Dermis microvascular lymphatic vessel endothelial cell (primary cell): ENCODE measurements at regions not wholly inside any gene's neighbourhood (a gene's known extent, or its start where the extent isn't known, plus 50 kb on each side); places are given as distances from the start of the nearest gene placed in this dataset.

Experiments
- DNase-seq, 2 donors: peaks; one replicate each; pipeline versions ENCODE4 v3.0.0 to v3.0.0-alpha.2; 2010; ENCODE audit warnings: low read depth in 2 of 2

- no peak for DNase-seq
Measured at GRCh38 chr9:17970277-17970676, 391.4 kb downstream of the SH3GL2 start.

DNA sequence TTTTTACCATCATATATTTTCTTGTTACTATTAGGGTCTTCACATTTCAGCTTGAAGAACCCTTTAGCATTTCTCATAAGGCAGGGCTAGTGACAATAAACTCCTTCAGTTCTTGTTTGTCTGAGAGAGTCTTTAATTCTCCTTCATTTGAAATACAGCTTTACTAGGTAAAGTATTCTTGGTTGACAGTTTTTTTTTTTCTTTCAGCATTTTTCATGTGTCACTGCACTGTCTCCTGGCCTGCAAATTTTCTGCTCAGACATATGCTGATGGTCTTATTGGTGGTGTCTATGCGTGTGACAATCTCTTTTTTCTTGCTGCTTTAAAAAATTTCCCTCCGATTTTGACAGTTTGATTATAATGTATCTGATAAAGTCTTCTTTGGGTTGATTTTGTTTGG is 399.9 kb downstream of the SH3GL2 start:
- DNase-seq: no peak

GRCh38 chr9:17986595-17986994 is 407.7 kb downstream of the SH3GL2 start:
- DNase-seq: no peak

- DNase-seq: no peak
Measured at GRCh38 chr9:17987189-17987588, 408.3 kb downstream of the SH3GL2 start.

DNA sequence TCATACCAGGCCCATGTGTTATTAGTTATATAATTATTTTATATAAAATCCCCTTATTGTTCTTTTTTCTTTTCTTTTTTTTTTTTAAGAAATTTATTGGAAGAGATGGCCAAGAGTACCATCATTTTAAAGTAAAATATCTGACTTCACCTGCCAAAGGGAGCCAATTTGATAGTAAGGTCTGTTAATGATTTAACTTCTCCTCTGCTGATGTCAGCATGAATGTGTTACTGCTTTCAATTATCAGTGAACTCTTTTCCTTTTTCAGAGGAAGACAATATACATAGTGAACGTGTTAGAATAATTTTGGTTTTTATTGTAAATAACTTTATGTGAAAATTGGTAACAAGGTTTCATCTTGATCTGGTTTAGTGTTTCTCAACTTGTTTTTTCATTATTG is 409.6 kb downstream of the SH3GL2 start:
- DNase-seq: no peak

- DNase-seq: no peak
Measured at GRCh38 chr9:17990602-17991001, 411.7 kb downstream of the SH3GL2 start.

DNA sequence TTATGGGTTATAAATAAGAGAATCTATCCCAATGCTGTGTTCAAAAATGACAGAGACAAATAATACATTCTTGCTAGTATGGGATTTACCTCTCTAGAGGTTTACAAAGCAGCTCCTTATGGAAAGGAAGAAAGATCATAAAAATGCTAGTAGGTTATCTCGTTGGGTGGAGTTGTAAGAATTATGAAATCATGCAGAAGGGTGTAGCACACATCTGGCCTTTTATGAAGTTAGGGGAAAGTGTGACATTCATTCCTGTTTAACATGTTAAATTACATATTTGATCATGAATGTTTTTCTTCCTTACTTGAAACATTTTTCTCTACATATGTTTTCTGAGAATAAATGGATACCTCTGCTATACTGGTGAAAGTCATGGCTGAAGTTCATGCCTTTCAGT is 414.2 kb downstream of the SH3GL2 start:
- no peak for DNase-seq

- no peak for DNase-seq
Measured at GRCh38 chr9:17994695-17995425, 416.0 kb downstream of the SH3GL2 start.

DNA sequence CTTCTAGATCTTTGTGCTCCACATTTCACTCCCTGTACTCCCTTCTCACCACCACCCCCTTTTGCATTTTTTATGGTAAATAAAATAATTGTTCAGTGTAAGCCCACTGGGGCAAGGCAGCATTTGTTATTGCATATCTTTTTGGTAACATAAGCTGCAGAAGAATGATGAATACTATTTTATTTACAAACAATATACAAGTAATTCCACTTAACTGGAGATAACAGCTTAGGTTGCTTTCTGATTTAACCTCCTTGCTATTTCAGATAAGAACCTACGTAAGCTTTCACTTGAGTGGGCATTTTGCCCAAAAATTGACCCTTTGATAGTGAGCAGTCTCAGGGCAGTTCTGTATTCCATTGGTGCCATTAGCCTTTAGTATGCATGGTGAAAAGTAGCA is 417.9 kb downstream of the SH3GL2 start:
- no peak for DNase-seq

- no peak for DNase-seq
Measured at GRCh38 chr9:18002718-18003438, 424.0 kb downstream of the SH3GL2 start.

GRCh38 chr9:18006591-18006990 is 427.7 kb downstream of the SH3GL2 start:
- DNase-seq: no peak

- DNase-seq: no peak
Measured at GRCh38 chr9:18007621-18008020, 428.8 kb downstream of the SH3GL2 start.

DNA sequence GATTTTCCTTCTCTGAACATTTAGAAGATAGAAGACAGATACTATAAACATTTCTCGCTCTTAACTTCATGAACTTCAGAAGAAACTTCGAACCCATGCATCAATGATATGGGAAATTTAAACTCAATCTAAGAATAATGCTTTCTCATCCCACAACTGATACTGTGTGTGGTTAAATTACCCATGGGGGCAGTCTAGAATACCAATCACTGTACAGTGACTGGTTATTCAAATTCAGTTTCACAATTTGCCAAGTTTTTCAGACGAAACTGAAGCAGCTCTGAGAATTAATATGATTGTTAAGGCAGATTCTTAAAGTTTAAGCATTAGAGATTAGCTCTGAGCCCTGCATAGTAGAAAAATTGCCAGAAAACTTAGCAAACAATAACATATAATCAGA is 431.0 kb downstream of the SH3GL2 start:
- DNase-seq: no peak

- no peak for DNase-seq
Measured at GRCh38 chr9:18010492-18010891, 431.6 kb downstream of the SH3GL2 start.

DNA sequence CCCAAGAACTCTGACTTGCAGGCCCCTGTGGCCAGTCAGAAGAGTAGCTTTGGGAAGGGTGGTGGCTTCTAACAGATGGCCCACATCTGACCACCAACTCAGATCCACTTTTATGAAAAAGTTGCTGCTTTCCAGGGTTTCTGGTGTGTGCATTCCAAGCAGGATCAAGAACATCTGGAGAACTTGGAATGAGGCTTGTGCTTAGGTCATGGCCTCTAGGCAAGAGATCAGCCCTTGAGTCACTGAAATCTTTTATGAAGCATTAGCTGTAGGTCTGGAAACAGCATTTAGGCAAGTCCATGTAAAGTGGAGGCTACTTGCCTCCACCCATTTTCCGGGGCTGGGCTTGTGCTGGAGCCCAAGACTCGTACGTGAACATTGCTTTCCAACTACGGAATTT is 433.3 kb downstream of the SH3GL2 start:
- no peak for DNase-seq

GRCh38 chr9:18014556-18014955 is 435.7 kb downstream of the SH3GL2 start:
- DNase-seq: no peak

DNA sequence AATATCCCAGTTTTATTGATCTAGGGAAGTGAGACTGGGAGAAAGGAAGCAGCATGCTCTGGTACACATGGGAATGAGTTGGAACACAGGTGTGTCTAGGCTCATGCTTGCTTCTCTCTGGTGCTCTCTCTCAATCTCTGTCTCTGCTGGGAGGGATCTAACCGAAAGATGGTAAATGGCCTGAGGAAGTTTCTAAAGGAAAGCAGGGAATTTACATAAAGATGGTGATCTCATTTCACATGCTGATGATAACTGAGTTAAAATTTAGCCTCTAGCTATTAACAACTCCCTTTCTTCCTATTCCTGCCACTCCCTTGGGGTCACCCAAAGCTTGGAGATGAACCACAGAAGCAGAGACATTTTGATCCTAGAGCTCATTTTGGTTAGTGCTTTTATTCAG is 436.2 kb downstream of the SH3GL2 start:
- no peak for DNase-seq

DNA sequence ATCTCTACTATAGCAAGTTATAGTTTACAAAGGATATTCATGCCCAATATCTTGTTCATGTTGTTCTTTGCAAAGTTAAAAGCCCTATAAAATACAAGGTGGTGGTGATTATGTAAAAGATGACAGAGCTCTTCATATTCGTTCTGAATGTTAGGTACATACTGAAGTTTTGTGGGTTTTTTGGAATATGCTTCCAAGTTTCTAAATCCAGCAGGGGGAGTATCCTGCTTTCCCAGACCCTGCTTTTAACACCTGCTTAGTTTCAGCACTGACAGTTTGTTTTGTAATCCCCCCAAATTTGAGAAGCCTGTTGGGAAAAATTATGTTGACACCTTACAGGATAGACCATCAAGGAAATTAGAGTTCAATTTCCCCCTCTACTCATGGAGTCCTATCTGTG is 438.3 kb downstream of the SH3GL2 start:
- DNase-seq: no peak

GRCh38 chr9:18018221-18018620 is 439.4 kb downstream of the SH3GL2 start:
- DNase-seq: no peak

GRCh38 chr9:18018661-18019060 is 439.8 kb downstream of the SH3GL2 start:
- DNase-seq: no peak

- DNase-seq: no peak
Measured at GRCh38 chr9:18020121-18020745, 441.4 kb downstream of the SH3GL2 start.

- no peak for DNase-seq
Measured at GRCh38 chr9:18022642-18023041, 443.8 kb downstream of the SH3GL2 start.

GRCh38 chr9:18023332-18023731 is 444.5 kb downstream of the SH3GL2 start:
- DNase-seq: no peak
